ENCODE measurements at regions not wholly inside any gene's neighbourhood (a gene's known extent, or its start where the extent isn't known, plus 50 kb on each side); places are given as distances from the start of the nearest gene placed in this dataset.

DNA sequence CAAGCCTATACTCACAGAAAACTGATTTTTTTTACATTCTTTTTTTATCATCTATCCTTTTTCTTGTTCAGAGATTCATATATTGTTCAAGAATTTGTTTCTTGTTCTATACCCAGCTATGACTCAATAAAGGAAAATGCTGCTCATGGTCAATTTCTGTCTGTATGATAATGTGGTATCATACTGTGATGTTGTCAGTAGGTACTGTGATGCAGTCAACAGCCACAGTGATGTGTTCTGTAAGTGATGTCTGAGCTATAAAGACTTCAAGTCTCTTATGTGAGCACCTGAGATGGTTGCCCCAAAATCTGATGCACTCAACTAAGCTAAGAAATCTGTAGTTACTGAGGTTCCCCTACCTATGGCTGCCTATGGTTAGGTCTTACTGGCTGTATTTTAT, 294.2 kb upstream of the GRIN3A start:
- no peaks in the 10 kb centered on the region for H3K27me3 ChIP-seq (ENCODE audit: control insufficient read depth, insufficient read depth, low read length, poor library complexity, severe bottlenecking)
- H3K27ac Mint-ChIP-seq = no peak overlapping the region
- no peaks in the 10 kb centered on the region for H3K27me3 Mint-ChIP-seq (ENCODE audit: insufficient read depth)
- no peaks in the 10 kb centered on the region for H3K4me1 Mint-ChIP-seq
- no peak overlapping the region for H3K4me3 ChIP-seq (ENCODE audit: low read length)
- H3K9me3 Mint-ChIP-seq = no peaks in the 10 kb centered on the region
- H3K4me3 Mint-ChIP-seq = no peak overlapping the region
- no peak for TF ChIP-seq CTCF (conservative IDR thresholded peaks at IDR 0.05)
- H3K4me1 ChIP-seq (ENCODE audit: control insufficient read depth, insufficient read depth, low read length) = no peaks in the 10 kb centered on the region
- H3K36me3 ChIP-seq (ENCODE audit: control insufficient read depth, insufficient read depth, low read length) = no peaks in the 10 kb centered on the region
- H3K9me3 ChIP-seq (ENCODE audit: control insufficient read depth, low read length) = peaks cover 8% of the 10 kb centered on the region
- H3K27ac ChIP-seq (ENCODE audit: low read depth, low read length) = no peak overlapping the region
- no peaks in the 10 kb centered on the region for H3K36me3 Mint-ChIP-seq (ENCODE audit: low read depth)
- DNase-seq = no peak
- H3K9ac ChIP-seq (ENCODE audit: extremely low read depth, low read length, poor library complexity, severe bottlenecking) = no peak overlapping the region

- WGBS, 2 experiments (ENCODE audit: insufficient coverage in 1 of 2, insufficient read length in 1 of 2) = 79% methylated on average over 1 of the region's 1 CpG; no CpG with 5 or more reads in 1 of the 2 experiments
- H3K9me3 ChIP-seq (ENCODE audit: control insufficient read depth, low read length) = peaks cover 10% of the 10 kb centered on the region
- H3K4me1 ChIP-seq (ENCODE audit: control insufficient read depth, insufficient read depth, low read length) = no peaks in the 10 kb centered on the region
- TF ChIP-seq CTCF (conservative IDR thresholded peaks at IDR 0.05) = no peak
- no peak overlapping the region for H3K27ac ChIP-seq (ENCODE audit: low read depth, low read length)
- H3K36me3 ChIP-seq (ENCODE audit: control insufficient read depth, insufficient read depth, low read length) = no peaks in the 10 kb centered on the region
- H3K9ac ChIP-seq (ENCODE audit: extremely low read depth, low read length, poor library complexity, severe bottlenecking) = no peak overlapping the region
- no peak for DNase-seq
- Mint-ChIP-seq H3K27ac (no peak overlapping the region), H3K27me3 (ENCODE audit: insufficient read depth) (no peaks in the 10 kb centered on the region), H3K9me3 (no peaks in the 10 kb centered on the region), H3K4me1 (no peaks in the 10 kb centered on the region), H3K36me3 (ENCODE audit: low read depth) (no peaks in the 10 kb centered on the region), H3K4me3 (no peak overlapping the region)
- no peak overlapping the region for H3K4me3 ChIP-seq (ENCODE audit: low read length)
- H3K27me3 ChIP-seq (ENCODE audit: control insufficient read depth, insufficient read depth, low read length, poor library complexity, severe bottlenecking) = no peaks in the 10 kb centered on the region
Observed at GRCh38 chr9:102000956-102001355, 262.5 kb upstream of the GRIN3A start.

- Histone ChIP-seq H3K9me3 (ENCODE audit: control insufficient read depth, low read length) (peaks cover 10% of the 10 kb centered on the region), H3K9ac (ENCODE audit: extremely low read depth, low read length, poor library complexity, severe bottlenecking) (no peak overlapping the region), H3K27me3 (ENCODE audit: control insufficient read depth, insufficient read depth, low read length, poor library complexity, severe bottlenecking) (no peaks in the 10 kb centered on the region), H3K27ac (ENCODE audit: low read depth, low read length) (no peak overlapping the region), H3K36me3 (ENCODE audit: control insufficient read depth, insufficient read depth, low read length) (no peaks in the 10 kb centered on the region), H3K4me1 (ENCODE audit: control insufficient read depth, insufficient read depth, low read length) (no peaks in the 10 kb centered on the region), H3K4me3 (ENCODE audit: low read length) (no peak overlapping the region)
- Mint-ChIP-seq H3K4me1 (no peaks in the 10 kb centered on the region), H3K27ac (no peak overlapping the region), H3K36me3 (ENCODE audit: low read depth) (no peaks in the 10 kb centered on the region), H3K4me3 (no peak overlapping the region), H3K9me3 (no peaks in the 10 kb centered on the region), H3K27me3 (ENCODE audit: insufficient read depth) (no peaks in the 10 kb centered on the region)
- 74% methylated on average over 1 of the region's 1 CpG; no CpG with 5 or more reads in 1 of the 2 experiments for WGBS, 2 experiments (ENCODE audit: insufficient coverage in 1 of 2, insufficient read length in 1 of 2)
- DNase-seq = no peak
- no peak for TF ChIP-seq CTCF (conservative IDR thresholded peaks at IDR 0.05)
Observed at GRCh38 chr9:101999441-101999840, 261.0 kb upstream of the GRIN3A start.
